K562 (cell line): ENCODE measurements at regions not wholly inside any gene's neighbourhood (a gene's known extent, or its start where the extent isn't known, plus 50 kb on each side); places are given as distances from the start of the nearest gene placed in this dataset.

Experiments
- CTCF ChIP-seq, 3 experiments: IDR thresholded peaks in 2 of 3; conservative IDR thresholded peaks in 1 of 3; 2 replicates each; pipeline ENCODE4 v1.5.1; 2011 to 2012; ENCODE audit warnings: low read length in 3 of 3, mild to moderate bottlenecking in 3 of 3, control low read depth in 2 of 3, improper control_type of control experiment in 1 of 3, inconsistent platforms in 1 of 3, low read depth in 1 of 3, mixed read lengths in 1 of 3, moderate library complexity in 1 of 3; ENCODE audit not compliant: insufficient read depth in 2 of 3
- ELF4 ChIP-seq: fragments of 450-650 bp; formaldehyde crosslinking; IDR thresholded peaks from 2 replicates; pipeline ENCODE4 v1.4.0; 2022; ENCODE audit warnings: missing genetic modification characterization
- EZH2 ChIP-seq: IDR thresholded peaks from 2 replicates; pipeline ENCODE4 v1.6.1; 2012; ENCODE audit warnings: low read depth, mild to moderate bottlenecking, inconsistent platforms, low read length, borderline replicate concordance
- HDAC2 ChIP-seq: fragments of 450-650 bp; IDR thresholded peaks from 2 replicates; pipeline ENCODE4 v1.6.1; 2016; ENCODE audit warnings: mild to moderate bottlenecking
- MGA ChIP-seq: fragments of 450-650 bp; IDR thresholded peaks from 2 replicates; pipeline ENCODE4 v1.6.1; 2016; ENCODE audit warnings: mild to moderate bottlenecking, moderate library complexity
- POLR2AphosphoS5 ChIP-seq: IDR thresholded peaks from 2 replicates; pipeline ENCODE4 v1.6.1; 2011; ENCODE audit warnings: mild to moderate bottlenecking, low read depth, low read length, moderate library complexity; ENCODE audit not compliant: control insufficient read depth, insufficient read depth
- SIRT6 ChIP-seq: IDR thresholded peaks from one replicate; pipeline ENCODE4 v1.6.1; 2012; ENCODE audit warnings: low read depth, mild to moderate bottlenecking, control low read depth, inconsistent platforms, low read length, moderate library complexity
- TF ChIP-seq, protein P1 (sequence below): sonication (generic); formaldehyde crosslinking; IDR thresholded peaks from 2 replicates; pipeline ENCODE4 v1.4.0; 2020; ENCODE audit warnings: mild to moderate bottlenecking, missing genetic modification reagents
- TF ChIP-seq, protein P2 (sequence below), 3 experiments: fragments of 200-800 bp in 1 of 3; fragments of 250-450 bp in 1 of 3; fragments of 450-650 bp in 1 of 3; sonication (Bioruptor Pico) in 1 of 3; sonication (Bioruptor generic) in 1 of 3; formaldehyde crosslinking in 1 of 3; IDR thresholded peaks; 2 replicates each; pipeline versions ENCODE4 v1.6.1 to v1.8.0; 2016 to 2022; ENCODE audit warnings: mild to moderate bottlenecking in 2 of 3, missing genetic modification characterization in 2 of 3, missing compliant biosample characterization in 1 of 3, moderate library complexity in 1 of 3

DNA sequence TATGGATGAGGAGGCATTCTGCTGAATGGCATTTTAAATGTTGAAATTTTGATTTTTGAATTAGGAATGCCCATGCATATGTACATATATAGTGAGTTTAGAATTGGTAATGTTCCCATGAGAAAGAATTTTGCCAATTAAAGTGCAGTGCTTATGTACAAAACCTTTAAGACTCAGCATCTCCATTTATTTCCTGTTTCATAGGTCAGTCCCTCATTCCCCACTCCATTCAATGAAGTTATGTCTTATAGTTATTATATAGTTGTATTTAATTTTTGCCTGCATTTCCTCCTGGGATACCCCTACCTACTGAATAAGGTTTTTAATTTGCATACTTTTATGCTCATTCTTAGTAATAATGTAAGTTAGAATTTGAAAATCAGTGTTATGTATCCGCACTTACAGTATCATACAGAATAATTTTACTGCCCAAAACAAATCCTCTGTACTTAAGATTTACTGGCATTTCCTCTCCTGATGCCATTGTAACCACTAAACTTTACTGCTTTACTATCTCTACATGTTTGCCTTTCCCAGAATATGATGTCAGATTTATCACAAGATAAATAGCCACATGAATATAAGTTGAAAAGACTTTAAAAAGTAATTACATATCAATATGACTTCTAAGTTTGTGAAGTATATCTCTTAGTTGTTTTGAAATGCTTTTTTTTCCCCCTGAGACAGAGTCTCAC is 389.1 kb upstream of the NDN start:
- TF ChIP-seq SIRT6 (no peak), POLR2AphosphoS5 (no peak), CTCF (IDR thresholded peaks at IDR 0.05 in 2 of 3, conservative IDR thresholded peaks at IDR 0.05 in 1 of 3; ENCODE audit: insufficient read depth in 2 of 3, low read depth in 1 of 3, low read length in 3 of 3) (no peak), HDAC2 (no peak), MGA (no peak), EZH2 (no peak), ELF4 (CRISPR knock-in tag) (no peak)
- TF ChIP-seq, protein P1, sequence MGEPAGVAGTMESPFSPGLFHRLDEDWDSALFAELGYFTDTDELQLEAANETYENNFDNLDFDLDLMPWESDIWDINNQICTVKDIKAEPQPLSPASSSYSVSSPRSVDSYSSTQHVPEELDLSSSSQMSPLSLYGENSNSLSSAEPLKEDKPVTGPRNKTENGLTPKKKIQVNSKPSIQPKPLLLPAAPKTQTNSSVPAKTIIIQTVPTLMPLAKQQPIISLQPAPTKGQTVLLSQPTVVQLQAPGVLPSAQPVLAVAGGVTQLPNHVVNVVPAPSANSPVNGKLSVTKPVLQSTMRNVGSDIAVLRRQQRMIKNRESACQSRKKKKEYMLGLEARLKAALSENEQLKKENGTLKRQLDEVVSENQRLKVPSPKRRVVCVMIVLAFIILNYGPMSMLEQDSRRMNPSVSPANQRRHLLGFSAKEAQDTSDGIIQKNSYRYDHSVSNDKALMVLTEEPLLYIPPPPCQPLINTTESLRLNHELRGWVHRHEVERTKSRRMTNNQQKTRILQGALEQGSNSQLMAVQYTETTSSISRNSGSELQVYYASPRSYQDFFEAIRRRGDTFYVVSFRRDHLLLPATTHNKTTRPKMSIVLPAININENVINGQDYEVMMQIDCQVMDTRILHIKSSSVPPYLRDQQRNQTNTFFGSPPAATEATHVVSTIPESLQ (CRISPR knock-in tag): no peak
- TF ChIP-seq, protein P2, sequence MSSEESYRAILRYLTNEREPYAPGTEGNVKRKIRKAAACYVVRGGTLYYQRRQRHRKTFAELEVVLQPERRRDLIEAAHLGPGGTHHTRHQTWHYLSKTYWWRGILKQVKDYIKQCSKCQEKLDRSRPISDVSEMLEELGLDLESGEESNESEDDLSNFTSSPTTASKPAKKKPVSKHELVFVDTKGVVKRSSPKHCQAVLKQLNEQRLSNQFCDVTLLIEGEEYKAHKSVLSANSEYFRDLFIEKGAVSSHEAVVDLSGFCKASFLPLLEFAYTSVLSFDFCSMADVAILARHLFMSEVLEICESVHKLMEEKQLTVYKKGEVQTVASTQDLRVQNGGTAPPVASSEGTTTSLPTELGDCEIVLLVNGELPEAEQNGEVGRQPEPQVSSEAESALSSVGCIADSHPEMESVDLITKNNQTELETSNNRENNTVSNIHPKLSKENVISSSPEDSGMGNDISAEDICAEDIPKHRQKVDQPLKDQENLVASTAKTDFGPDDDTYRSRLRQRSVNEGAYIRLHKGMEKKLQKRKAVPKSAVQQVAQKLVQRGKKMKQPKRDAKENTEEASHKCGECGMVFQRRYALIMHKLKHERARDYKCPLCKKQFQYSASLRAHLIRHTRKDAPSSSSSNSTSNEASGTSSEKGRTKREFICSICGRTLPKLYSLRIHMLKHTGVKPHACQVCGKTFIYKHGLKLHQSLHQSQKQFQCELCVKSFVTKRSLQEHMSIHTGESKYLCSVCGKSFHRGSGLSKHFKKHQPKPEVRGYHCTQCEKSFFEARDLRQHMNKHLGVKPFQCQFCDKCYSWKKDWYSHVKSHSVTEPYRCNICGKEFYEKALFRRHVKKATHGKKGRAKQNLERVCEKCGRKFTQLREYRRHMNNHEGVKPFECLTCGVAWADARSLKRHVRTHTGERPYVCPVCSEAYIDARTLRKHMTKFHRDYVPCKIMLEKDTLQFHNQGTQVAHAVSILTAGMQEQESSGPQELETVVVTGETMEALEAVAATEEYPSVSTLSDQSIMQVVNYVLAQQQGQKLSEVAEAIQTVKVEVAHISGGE (CRISPR knock-in tag; IDR thresholded peaks at IDR 0.05): no peak
